ENCODE measurements at regions not wholly inside any gene's neighbourhood (a gene's known extent, or its start where the extent isn't known, plus 50 kb on each side); places are given as distances from the start of the nearest gene placed in this dataset.

DNA sequence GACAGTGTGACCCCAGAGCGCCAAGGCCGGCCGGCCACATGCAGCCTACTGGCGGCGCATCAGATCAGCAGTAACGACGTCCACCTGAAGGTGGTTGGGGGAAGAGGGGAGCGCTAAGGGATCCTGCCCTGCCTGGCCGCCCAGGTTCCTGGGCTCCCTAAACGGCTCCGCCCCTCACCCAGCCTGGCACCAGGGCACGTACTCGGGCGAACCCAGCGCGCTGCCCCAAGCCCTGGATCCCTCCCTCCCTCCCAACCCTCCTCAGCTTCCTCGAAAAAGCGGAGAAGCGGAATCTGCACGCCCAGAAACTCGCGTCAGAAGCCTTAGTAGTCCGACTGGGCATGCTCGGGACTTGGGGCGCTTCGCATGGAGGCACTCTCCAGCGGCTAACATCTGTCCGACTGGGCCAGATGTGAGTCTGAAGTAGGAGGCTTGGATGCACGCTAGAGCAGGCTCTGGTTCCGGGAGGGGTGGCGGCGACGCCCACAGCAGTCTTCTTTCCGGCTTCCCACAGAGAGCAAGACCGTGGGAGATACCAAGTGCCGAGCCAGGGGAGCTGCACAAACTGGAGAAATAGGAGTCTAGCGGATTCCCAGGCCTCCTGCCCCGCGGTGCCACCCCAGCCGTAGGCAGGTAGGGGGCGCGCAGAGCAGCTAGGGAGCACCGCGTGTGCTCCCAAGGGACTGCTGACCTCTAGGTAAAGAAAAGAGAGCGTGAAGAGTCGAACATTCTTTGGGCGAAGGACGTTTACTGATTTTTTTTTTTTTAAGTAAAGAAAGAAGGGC lies 114.3 kb upstream of the TEX13C start (continued):
- TF ChIP-seq, protein P1, sequence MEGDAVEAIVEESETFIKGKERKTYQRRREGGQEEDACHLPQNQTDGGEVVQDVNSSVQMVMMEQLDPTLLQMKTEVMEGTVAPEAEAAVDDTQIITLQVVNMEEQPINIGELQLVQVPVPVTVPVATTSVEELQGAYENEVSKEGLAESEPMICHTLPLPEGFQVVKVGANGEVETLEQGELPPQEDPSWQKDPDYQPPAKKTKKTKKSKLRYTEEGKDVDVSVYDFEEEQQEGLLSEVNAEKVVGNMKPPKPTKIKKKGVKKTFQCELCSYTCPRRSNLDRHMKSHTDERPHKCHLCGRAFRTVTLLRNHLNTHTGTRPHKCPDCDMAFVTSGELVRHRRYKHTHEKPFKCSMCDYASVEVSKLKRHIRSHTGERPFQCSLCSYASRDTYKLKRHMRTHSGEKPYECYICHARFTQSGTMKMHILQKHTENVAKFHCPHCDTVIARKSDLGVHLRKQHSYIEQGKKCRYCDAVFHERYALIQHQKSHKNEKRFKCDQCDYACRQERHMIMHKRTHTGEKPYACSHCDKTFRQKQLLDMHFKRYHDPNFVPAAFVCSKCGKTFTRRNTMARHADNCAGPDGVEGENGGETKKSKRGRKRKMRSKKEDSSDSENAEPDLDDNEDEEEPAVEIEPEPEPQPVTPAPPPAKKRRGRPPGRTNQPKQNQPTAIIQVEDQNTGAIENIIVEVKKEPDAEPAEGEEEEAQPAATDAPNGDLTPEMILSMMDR (IDR thresholded peaks at IDR 0.05): peak; percentile 42
- TF ChIP-seq, protein P2, sequence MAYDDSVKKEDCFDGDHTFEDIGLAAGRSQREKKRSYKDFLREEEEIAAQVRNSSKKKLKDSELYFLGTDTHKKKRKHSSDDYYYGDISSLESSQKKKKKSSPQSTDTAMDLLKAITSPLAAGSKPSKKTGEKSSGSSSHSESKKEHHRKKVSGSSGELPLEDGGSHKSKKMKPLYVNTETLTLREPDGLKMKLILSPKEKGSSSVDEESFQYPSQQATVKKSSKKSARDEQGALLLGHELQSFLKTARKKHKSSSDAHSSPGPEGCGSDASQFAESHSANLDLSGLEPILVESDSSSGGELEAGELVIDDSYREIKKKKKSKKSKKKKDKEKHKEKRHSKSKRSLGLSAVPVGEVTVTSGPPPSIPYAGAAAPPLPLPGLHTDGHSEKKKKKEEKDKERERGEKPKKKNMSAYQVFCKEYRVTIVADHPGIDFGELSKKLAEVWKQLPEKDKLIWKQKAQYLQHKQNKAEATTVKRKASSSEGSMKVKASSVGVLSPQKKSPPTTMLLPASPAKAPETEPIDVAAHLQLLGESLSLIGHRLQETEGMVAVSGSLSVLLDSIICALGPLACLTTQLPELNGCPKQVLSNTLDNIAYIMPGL (CRISPR knock-in tag; IDR thresholded peaks at IDR 0.05; ENCODE audit: borderline replicate concordance): no peak
- no peak for TF ChIP-seq HOXB5 (CRISPR knock-in tag; IDR thresholded peaks at IDR 0.05)
- no peak for TF ChIP-seq JUNB (IDR thresholded peaks at IDR 0.05)
- TF ChIP-seq HEYL (CRISPR knock-in tag; IDR thresholded peaks at IDR 0.05): no peak
- no peak for TF ChIP-seq RNF2 (IDR thresholded peaks at IDR 0.05; ENCODE audit: borderline replicate concordance, low read depth)
- TF ChIP-seq, protein P3, sequence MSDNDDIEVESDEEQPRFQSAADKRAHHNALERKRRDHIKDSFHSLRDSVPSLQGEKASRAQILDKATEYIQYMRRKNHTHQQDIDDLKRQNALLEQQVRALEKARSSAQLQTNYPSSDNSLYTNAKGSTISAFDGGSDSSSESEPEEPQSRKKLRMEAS (IDR thresholded peaks at IDR 0.05): peak; percentile 59
- TF ChIP-seq RAD21 (conservative IDR thresholded peaks at IDR 0.05 in 1 of 2, IDR thresholded peaks at IDR 0.05 in 1 of 2): peak; percentile 25 to 27; a peak in 2 of 5 replicates
- no peak for TF ChIP-seq CHD4 (IDR thresholded peaks at IDR 0.05; ENCODE audit: borderline replicate concordance)

DNA sequence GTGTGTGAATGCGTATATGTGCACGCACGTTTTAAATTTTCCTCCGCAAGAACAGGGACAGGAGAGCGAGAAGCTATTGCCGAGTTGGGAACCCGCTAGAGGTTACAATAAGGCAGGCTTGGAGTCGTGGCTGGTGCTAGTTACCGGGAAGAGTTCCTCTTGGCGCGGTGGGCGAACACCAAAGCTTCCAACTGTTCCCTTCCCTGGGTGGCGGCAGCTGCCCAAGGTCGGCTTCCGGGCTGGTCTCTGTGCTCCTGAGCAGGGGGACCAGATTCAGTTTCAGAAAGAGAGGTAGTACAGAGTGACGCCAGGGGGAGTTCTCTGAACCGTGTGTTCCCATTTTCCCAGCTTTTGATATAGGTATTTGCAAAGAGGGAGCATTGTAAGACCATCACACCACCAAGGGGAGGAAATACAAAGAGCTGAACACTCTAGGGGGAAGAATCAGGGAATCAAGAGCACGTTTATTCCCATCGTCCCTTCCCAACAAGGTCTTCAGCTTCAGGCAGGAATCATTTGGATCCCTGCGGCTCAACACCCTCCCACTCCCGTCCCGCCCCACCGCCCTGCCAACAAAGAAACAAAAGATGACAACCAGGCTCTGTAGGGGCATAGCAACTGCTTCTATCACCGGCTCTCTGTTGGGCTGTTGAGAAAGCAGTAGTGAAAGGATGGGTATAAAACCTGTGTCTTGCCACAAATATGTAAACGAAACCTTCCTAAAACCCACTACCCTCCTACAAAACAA lies 113.6 kb upstream of the TEX13C start:
- 19% methylated on average over 18 of the region's 25 CpGs for WGBS (ENCODE audit: missing lambda C conversion rate)
- TF ChIP-seq SMC3 (IDR thresholded peaks at IDR 0.05) (peak; percentile 14; the same call in 1 of the 3 replicates), RCOR1 (IDR thresholded peaks at IDR 0.05; ENCODE audit: low read depth, low read length) (no peak), RAD21 (conservative IDR thresholded peaks at IDR 0.05 in 1 of 2, IDR thresholded peaks at IDR 0.05 in 1 of 2) (peak in 1 of 2 experiments; percentile 31; a peak in 1 of 5 replicates)
- TF ChIP-seq, protein P4, sequence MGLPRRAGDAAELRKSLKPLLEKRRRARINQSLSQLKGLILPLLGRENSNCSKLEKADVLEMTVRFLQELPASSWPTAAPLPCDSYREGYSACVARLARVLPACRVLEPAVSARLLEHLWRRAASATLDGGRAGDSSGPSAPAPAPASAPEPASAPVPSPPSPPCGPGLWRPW (IDR thresholded peaks at IDR 0.05): no peak
- TF ChIP-seq, protein P1 (IDR thresholded peaks at IDR 0.05): peak; percentile 15; the same call in 1 of the 3 replicates

DNA sequence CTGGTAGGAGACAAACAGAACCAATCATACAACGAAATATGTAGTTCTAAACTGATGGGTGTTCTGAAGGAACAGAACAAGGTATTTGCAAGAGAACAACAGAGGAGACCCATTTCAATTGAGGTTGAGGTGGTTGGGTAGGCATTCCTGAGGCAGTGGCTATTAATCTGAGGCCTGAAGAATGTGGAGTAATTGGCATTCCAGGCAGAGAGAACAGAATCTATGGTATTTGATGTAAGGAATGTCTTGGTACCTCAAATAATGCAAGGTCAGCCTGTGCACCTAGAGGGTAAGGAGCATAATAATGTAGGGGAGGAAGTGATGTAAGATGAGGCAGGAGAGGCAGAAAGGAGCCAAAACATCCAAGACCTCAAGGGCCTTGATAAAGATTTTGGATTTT lies 109.5 kb upstream of the TEX13C start:
- ChIA-PET POLR2A (no interaction called here), CTCF (no interaction called here)
- Histone ChIP-seq H3K4me1 (no peaks in the 10 kb centered on the region), H3K9me3 (no peaks in the 10 kb centered on the region), H3K4me3 (no peak overlapping the region), H3K27ac (no peak overlapping the region), H3K4me2 (no peak overlapping the region)
- FAIRE-seq (peak; percentile 32), DNase-seq (ENCODE audit: low read depth in 1 of 2, low spot score in 1 of 2) (no peak), ATAC-seq (no peak)
- WGBS (ENCODE audit: missing lambda C conversion rate): 6% methylated on average over 1 of the region's 1 CpG
- TF ChIP-seq, protein P5, sequence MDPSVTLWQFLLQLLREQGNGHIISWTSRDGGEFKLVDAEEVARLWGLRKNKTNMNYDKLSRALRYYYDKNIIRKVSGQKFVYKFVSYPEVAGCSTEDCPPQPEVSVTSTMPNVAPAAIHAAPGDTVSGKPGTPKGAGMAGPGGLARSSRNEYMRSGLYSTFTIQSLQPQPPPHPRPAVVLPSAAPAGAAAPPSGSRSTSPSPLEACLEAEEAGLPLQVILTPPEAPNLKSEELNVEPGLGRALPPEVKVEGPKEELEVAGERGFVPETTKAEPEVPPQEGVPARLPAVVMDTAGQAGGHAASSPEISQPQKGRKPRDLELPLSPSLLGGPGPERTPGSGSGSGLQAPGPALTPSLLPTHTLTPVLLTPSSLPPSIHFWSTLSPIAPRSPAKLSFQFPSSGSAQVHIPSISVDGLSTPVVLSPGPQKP (IDR thresholded peaks at IDR 0.05; ENCODE audit: low read depth, low read length): no peak
- TF ChIP-seq NFE2L2 (conservative IDR thresholded peaks at IDR 0.05; ENCODE audit: low read length): no peak
- TF ChIP-seq, protein P2 (CRISPR knock-in tag; IDR thresholded peaks at IDR 0.05; ENCODE audit: borderline replicate concordance): no peak
- TF ChIP-seq CHD2 (IDR thresholded peaks at IDR 0.05; ENCODE audit: low read length, partially characterized antibody): no peak
- no peak for TF ChIP-seq RFX5 (IDR thresholded peaks at IDR 0.05)
- TF ChIP-seq MAFK (IDR thresholded peaks at IDR 0.05; ENCODE audit: partially characterized antibody): no peak
- TF ChIP-seq, protein P6, sequence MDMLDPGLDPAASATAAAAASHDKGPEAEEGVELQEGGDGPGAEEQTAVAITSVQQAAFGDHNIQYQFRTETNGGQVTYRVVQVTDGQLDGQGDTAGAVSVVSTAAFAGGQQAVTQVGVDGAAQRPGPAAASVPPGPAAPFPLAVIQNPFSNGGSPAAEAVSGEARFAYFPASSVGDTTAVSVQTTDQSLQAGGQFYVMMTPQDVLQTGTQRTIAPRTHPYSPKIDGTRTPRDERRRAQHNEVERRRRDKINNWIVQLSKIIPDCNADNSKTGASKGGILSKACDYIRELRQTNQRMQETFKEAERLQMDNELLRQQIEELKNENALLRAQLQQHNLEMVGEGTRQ (IDR thresholded peaks at IDR 0.05): no peak
- no peak for TF ChIP-seq POLR2AphosphoS2 (conservative IDR thresholded peaks at IDR 0.05; ENCODE audit: low read length)

More for the DNA sequence above, 113.6 kb upstream of the TEX13C start:
- peak overlapping the region; percentile 54 for H3K4me3 ChIP-seq
- H3K4me2 ChIP-seq: peak overlapping the region; percentile 80
- peak in 1 of 2 experiments; percentile 43 for DNase-seq (ENCODE audit: low read depth in 1 of 2, low spot score in 1 of 2)
- H3K4me1 ChIP-seq: peaks cover 9% of the 10 kb centered on the region; the same call in 1 of the 3 replicates
- H3K9me3 ChIP-seq: no peaks in the 10 kb centered on the region
- no peak for FAIRE-seq
- peak; percentile 57 to 71 for ATAC-seq
- CTCF ChIA-PET: interaction anchor here (0.7 to 1.8 kb wide), 10 partner anchors 10 to 553 kb away, joined by 3 to 7 read pairs (median 4); no protein-coding TSS in a partner anchor
- H3K27ac ChIP-seq: peak overlapping the region; percentile 60 to 67; a peak in 5 of 6 replicates
- POLR2A ChIA-PET: interaction anchor here (0.5 kb wide), 1 partner anchor 38 kb away, joined by 6 read pairs; no protein-coding TSS in a partner anchor

All from A549 (cell line).